ENCODE measurements at regions not wholly inside any gene's neighbourhood (a gene's known extent, or its start where the extent isn't known, plus 50 kb on each side); places are given as distances from the start of the nearest gene placed in this dataset.

GRCh38 chr11:91220476-91221202 lies 997.8 kb upstream of the CHORDC1 start (continued):
- TF ChIP-seq AFF4 (CRISPR knock-in tag; IDR thresholded peaks at IDR 0.05; ENCODE audit: borderline replicate concordance) (no peak), E2F4 (CRISPR knock-in tag; IDR thresholded peaks at IDR 0.05; ENCODE audit: borderline replicate concordance, low read depth) (no peak), E2F1 (CRISPR knock-in tag; IDR thresholded peaks at IDR 0.05) (no peak), FOXP1 (CRISPR knock-in tag; IDR thresholded peaks at IDR 0.05; ENCODE audit: borderline replicate concordance) (no peak), NFYB (CRISPR knock-in tag; conservative IDR thresholded peaks at IDR 0.05; ENCODE audit: low read depth) (no peak), PREB (CRISPR knock-in tag; IDR thresholded peaks at IDR 0.05; ENCODE audit: borderline replicate concordance) (no peak), ATF2 (CRISPR knock-in tag; IDR thresholded peaks at IDR 0.05; ENCODE audit: borderline replicate concordance, low read depth) (no peak), NR3C1 (CRISPR knock-in tag; conservative IDR thresholded peaks at IDR 0.05; ENCODE audit: low read depth) (no peak), ATF6 (CRISPR knock-in tag; IDR thresholded peaks at IDR 0.05) (no peak)

GRCh38 chr11:91219535-91219934 lies 996.7 kb upstream of the CHORDC1 start:
- TF ChIP-seq ZNF281 (CRISPR knock-in tag; IDR thresholded peaks at IDR 0.05) (no peak), ZNF416 (CRISPR knock-in tag; IDR thresholded peaks at IDR 0.05) (no peak)
- Mint-ChIP-seq H3K27me3 (ENCODE audit: low read depth) (no peaks in the 10 kb centered on the region), H3K27ac (no peak overlapping the region), H3K36me3 (no peaks in the 10 kb centered on the region), H3K4me1 (no peaks in the 10 kb centered on the region), H3K9me3 (peaks cover 1% of the 10 kb centered on the region; the same call in 1 of the 2 replicates), H3K4me3 (no peak overlapping the region)
- ATAC-seq (no peak), DNase-seq (ENCODE audit: low spot score) (no peak)
- ChIA-PET CTCF (no interaction called here), POLR2A (no interaction called here)
